Endothelial cell of umbilical vein (primary cell): ENCODE measurements at regions not wholly inside any gene's neighbourhood (a gene's known extent, or its start where the extent isn't known, plus 50 kb on each side); places are given as distances from the start of the nearest gene placed in this dataset.

Experiments used
- BruUV-seq: library from RNA; stranded (reverse); fragments of 400-500 nt; replicated peaks from 2 replicates; lab custom pipeline; 2021; lab: Mats Ljungman, UMichigan
- CTCF ChIA-PET: fragments of 300-600, 350-600 bp; sonication (Branson Sonifier 250); formaldehyde crosslinking; loops from one replicate; lab custom pipeline; 2021; ENCODE audit warnings: antibody characterized with exemption, inconsistent platforms; lab: Charles Lee
- POLR2A ChIA-PET: fragments of 300-600, 350-600 bp; sonication (Branson Sonifier 250); formaldehyde crosslinking; loops from one replicate; lab custom pipeline; 2021; ENCODE audit warnings: antibody characterized with exemption, inconsistent platforms; lab: Charles Lee
- DNase-seq: peaks from one replicate; pipeline ENCODE4 v3.0.0-alpha.2; 2011; ENCODE audit warnings: low read depth, low spot score
- FAIRE-seq: peaks from 2 replicates; lab custom pipeline; 2011; peaks lifted over from hg19 to GRCh38; lab: Jason Lieb, UNC
- H2AFZ ChIP-seq: 2 replicates; pipeline ENCODE4 v1.6.0; 2012; ENCODE audit warnings: low read depth, low read length, control low read depth, inconsistent platforms
- H3K27ac ChIP-seq: 2 replicates; pipeline ENCODE4 v1.5.1; 2011; ENCODE audit warnings: low read depth, mild to moderate bottlenecking, control low read depth, low read length, moderate library complexity; ENCODE audit not compliant: insufficient read depth
- H3K27me3 ChIP-seq, 2 experiments: 2 replicates each; pipeline versions ENCODE4 v1.6.0 to v1.6.1; 2011; ENCODE audit warnings: low read length in 2 of 2, mixed read lengths in 1 of 2; ENCODE audit not compliant: control insufficient read depth in 2 of 2, insufficient read depth in 2 of 2
- H3K36me3 ChIP-seq, 2 experiments: 2 replicates in 1 of 2; 3 replicates in 1 of 2; pipeline ENCODE4 v1.5.1; 2011; ENCODE audit warnings: low read length in 2 of 2, mild to moderate bottlenecking in 1 of 2, moderate library complexity in 1 of 2; ENCODE audit not compliant: control insufficient read depth in 2 of 2, insufficient read depth in 2 of 2; ENCODE audit errors: extremely low read depth in 1 of 2
- H3K4me1 ChIP-seq: 3 replicates; pipeline ENCODE4 v1.5.1; 2011; ENCODE audit warnings: mild to moderate bottlenecking, low read length; ENCODE audit not compliant: control insufficient read depth, insufficient read depth; ENCODE audit errors: extremely low read depth
- H3K4me2 ChIP-seq: 2 replicates; pipeline ENCODE4 v1.6.1; 2011; ENCODE audit warnings: low read length, control low read depth, mixed read lengths; ENCODE audit not compliant: insufficient read depth
- H3K4me3 ChIP-seq, 3 experiments: fragments of 200-600 bp in 1 of 3; sonication (generic), shearing (Covaris generic) in 1 of 3; replicated peaks in 1 of 3; 2 replicates each; pipeline ENCODE4 v1.5.1; 2011 to 2016; ENCODE audit warnings: control low read depth in 3 of 3, low read length in 3 of 3, mild to moderate bottlenecking in 2 of 3, inconsistent platforms in 1 of 3, low read depth in 1 of 3, moderate library complexity in 1 of 3; ENCODE audit not compliant: insufficient read depth in 1 of 3
- H3K79me2 ChIP-seq: 2 replicates; pipeline ENCODE4 v1.6.0; 2012; ENCODE audit warnings: low read length, inconsistent platforms; ENCODE audit not compliant: control insufficient read depth, insufficient read depth
- H3K9ac ChIP-seq: replicated peaks from 2 replicates; pipeline ENCODE3; 2011; ENCODE audit warnings: low read length, control low read depth; ENCODE audit not compliant: insufficient read depth; ENCODE audit errors: extremely low read depth
- H3K9me1 ChIP-seq: replicated peaks from 3 replicates; pipeline ENCODE4 v1.6.0; 2011; ENCODE audit warnings: mild to moderate bottlenecking, low read length; ENCODE audit not compliant: control insufficient read depth, insufficient read depth; ENCODE audit errors: extremely low read depth
- H3K9me3 ChIP-seq: replicated peaks from 2 replicates; pipeline ENCODE4 v1.5.1; 2012; ENCODE audit warnings: low read length, inconsistent platforms; ENCODE audit not compliant: control insufficient read depth, insufficient read depth
- H4K20me1 ChIP-seq: replicated peaks from 2 replicates; pipeline ENCODE3; 2011; ENCODE audit warnings: mild to moderate bottlenecking, low read length; ENCODE audit not compliant: control insufficient read depth, insufficient read depth; ENCODE audit errors: extremely low read depth
- EZH2 ChIP-seq: IDR thresholded peaks from 2 replicates; pipeline ENCODE4 v1.6.1; 2012; ENCODE audit warnings: borderline replicate concordance, low read depth, mild to moderate bottlenecking, moderate library complexity, low read length, inconsistent platforms; ENCODE audit not compliant: severe bottlenecking
- FOS ChIP-seq: IDR thresholded peaks from 2 replicates; pipeline ENCODE4 v1.6.1; 2011; ENCODE audit warnings: mild to moderate bottlenecking, low read length, moderate library complexity, borderline replicate concordance; ENCODE audit not compliant: insufficient read depth
- GATA2 ChIP-seq: IDR thresholded peaks from 2 replicates; pipeline ENCODE4 v1.7.0; 2011; ENCODE audit warnings: low read depth, mild to moderate bottlenecking, moderate library complexity, mixed read lengths, low read length; ENCODE audit not compliant: insufficient read length, insufficient read depth
- JUN ChIP-seq: IDR thresholded peaks from 2 replicates; pipeline ENCODE4 v1.6.1; 2011; ENCODE audit warnings: borderline replicate concordance, low read depth; ENCODE audit not compliant: insufficient read length, insufficient read depth
- MAX ChIP-seq: IDR thresholded peaks from 2 replicates; pipeline ENCODE4 v1.6.1; 2011; ENCODE audit not compliant: insufficient read depth, insufficient read length
- MYC ChIP-seq: IDR thresholded peaks from one replicate; pipeline ENCODE4 v1.6.1; 2011; ENCODE audit warnings: mild to moderate bottlenecking, low read depth, low read length
- POLR2A ChIP-seq: IDR thresholded peaks from 2 replicates; pipeline ENCODE4 v1.6.1; 2012; ENCODE audit warnings: low read depth, mild to moderate bottlenecking, control low read depth, low read length
- POLR2AphosphoS5 ChIP-seq: IDR thresholded peaks from 2 replicates; pipeline ENCODE4 v1.6.1; 2012; ENCODE audit warnings: low read depth, mild to moderate bottlenecking, control low read depth, low read length, moderate library complexity; ENCODE audit not compliant: insufficient read depth
- dilution Hi-C: fragments of 300-500 bp; cut with MboI; formaldehyde crosslinking; loops from one replicate; pipeline ENCODE4 v1.15.0; 2019; ENCODE audit warnings: low sequenced_read_pairs; ENCODE audit not compliant: extremely low pct_ligation_motif_present
- intact Hi-C: fragments of 100-400 bp; cut with micrococcal nuclease; formaldehyde crosslinking; loops from one replicate; pipeline ENCODE4 v1.10.0; 2022
- TF ChIP-seq, protein P1 (sequence below), 2 donors: IDR thresholded peaks; 1 replicate in 1 of 2; 2 replicates in 1 of 2; pipeline ENCODE4 v1.5.1; 2011; ENCODE audit warnings: low read length in 2 of 2, mild to moderate bottlenecking in 2 of 2, moderate library complexity in 2 of 2, control low read depth in 1 of 2, inconsistent platforms in 1 of 2, low read depth in 1 of 2; ENCODE audit not compliant: insufficient read depth in 1 of 2; ENCODE audit errors: extremely low read depth in 1 of 2

DNA sequence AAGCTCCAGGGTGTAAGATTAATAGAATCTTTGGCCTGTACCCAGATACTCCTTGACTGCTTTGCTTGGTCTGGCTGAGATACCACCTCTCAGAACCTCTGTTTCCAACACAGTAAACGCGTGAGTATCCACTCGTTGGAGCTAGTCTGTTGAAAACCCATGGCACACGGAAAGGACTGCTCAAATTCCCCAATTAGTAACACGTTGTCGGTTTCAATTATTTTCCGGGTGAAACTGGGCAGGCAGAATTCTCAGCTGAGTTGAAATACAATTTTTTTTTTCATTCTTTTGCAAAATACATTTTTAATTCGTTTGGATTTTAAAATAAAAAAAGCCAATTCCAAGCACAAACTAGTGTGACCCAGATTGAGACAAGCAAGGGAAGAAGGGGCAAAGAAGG lies 120.5 kb downstream of the MAF start:
- H3K79me2 ChIP-seq = no peaks in the 10 kb centered on the region
- no peaks in the 10 kb centered on the region for H3K4me1 ChIP-seq
- no peaks in the 10 kb centered on the region for H4K20me1 ChIP-seq
- ChIA-PET CTCF (no interaction called here), POLR2A (no interaction called here)
- H3K4me3 ChIP-seq = no peak overlapping the region
- no TSS peak for BruUV-seq
- intact Hi-C loops (no loop called here), dilution Hi-C loops (no loop called here)
- H3K9me3 ChIP-seq = peaks cover 6% of the 10 kb centered on the region
- no peak overlapping the region for H2AFZ ChIP-seq
- FAIRE-seq (no peak), DNase-seq (no peak)
- no peaks in the 10 kb centered on the region for H3K27me3 ChIP-seq
- no peak overlapping the region for H3K27ac ChIP-seq
- H3K9ac ChIP-seq = no peak overlapping the region
- TF ChIP-seq POLR2AphosphoS5 = no peak
- no peak for TF ChIP-seq MYC
- TF ChIP-seq, protein P1, sequence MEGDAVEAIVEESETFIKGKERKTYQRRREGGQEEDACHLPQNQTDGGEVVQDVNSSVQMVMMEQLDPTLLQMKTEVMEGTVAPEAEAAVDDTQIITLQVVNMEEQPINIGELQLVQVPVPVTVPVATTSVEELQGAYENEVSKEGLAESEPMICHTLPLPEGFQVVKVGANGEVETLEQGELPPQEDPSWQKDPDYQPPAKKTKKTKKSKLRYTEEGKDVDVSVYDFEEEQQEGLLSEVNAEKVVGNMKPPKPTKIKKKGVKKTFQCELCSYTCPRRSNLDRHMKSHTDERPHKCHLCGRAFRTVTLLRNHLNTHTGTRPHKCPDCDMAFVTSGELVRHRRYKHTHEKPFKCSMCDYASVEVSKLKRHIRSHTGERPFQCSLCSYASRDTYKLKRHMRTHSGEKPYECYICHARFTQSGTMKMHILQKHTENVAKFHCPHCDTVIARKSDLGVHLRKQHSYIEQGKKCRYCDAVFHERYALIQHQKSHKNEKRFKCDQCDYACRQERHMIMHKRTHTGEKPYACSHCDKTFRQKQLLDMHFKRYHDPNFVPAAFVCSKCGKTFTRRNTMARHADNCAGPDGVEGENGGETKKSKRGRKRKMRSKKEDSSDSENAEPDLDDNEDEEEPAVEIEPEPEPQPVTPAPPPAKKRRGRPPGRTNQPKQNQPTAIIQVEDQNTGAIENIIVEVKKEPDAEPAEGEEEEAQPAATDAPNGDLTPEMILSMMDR (IDR thresholded peaks at IDR 0.05; ENCODE audit: extremely low read depth in 1 of 2, insufficient read depth in 1 of 2, low read depth in 1 of 2, low read length in 2 of 2) = no peak
- no peak for TF ChIP-seq POLR2A
- TF ChIP-seq JUN = no peak
- no peak for TF ChIP-seq FOS
- TF ChIP-seq EZH2 = no peak
- no peak for TF ChIP-seq GATA2
- TF ChIP-seq MAX = no peak
- H3K36me3 ChIP-seq = no peaks in the 10 kb centered on the region
- H3K4me2 ChIP-seq = no peak overlapping the region
- no peaks in the 10 kb centered on the region for H3K9me1 ChIP-seq
